AG08396 (cell line): ENCODE measurements at regions not wholly inside any gene's neighbourhood (a gene's known extent, or its start where the extent isn't known, plus 50 kb on each side); places are given as distances from the start of the nearest gene placed in this dataset.

Experiments used
- DNase-seq: peaks from one replicate; pipeline ENCODE4 v3.0.0; 2012; ENCODE audit warnings: low spot score, mixed read lengths

- DNase-seq = peak; percentile 14
Measured at GRCh38 chr2:189369566-189369965, 71.7 kb upstream of the WDR75 start.

DNA sequence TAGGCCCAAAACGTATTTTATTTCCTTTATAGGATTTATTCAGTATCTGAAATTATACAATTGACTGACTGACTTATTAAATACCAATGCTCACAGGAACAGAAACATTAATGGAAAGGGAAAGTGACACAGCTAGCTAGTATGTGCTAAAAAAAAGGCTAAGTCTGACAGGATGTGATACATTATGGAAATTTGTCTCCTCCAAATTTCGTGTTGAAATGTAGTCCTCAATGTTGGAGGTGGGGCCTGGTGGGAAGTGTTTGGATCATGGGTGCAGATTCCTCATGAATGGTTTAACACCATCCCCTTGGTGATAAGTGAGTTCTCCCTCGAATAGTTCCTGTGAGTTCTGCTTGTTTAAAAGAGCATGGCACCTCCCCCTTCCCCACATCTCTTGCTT is 70.6 kb upstream of the WDR75 start:
- DNase-seq = no peak

- DNase-seq = no peak
Measured at GRCh38 chr2:189372688-189373257, 68.5 kb upstream of the WDR75 start.

DNA sequence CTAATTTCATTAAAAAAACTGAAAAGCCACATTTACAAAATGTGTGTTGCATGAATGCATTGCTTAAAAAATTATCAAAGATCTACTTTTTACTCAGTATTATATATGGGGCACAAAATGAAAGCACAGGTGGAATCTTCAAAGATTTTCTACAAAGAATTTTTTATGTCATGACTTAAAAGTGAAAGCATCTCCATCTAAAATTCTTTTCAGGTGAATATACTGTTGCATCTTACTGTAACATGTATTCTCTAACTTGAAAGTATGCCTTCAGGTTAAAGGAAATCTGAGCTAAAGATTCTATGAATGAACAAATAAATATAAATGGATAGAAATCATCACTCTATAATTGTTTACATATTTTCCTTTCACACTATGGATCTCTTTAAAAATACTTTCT is 66.8 kb upstream of the WDR75 start:
- DNase-seq = no peak

GRCh38 chr2:189375842-189376241 is 65.4 kb upstream of the WDR75 start:
- no peak for DNase-seq

- DNase-seq = peak; percentile 9
Measured at GRCh38 chr2:189379287-189379630, 62.0 kb upstream of the WDR75 start.

GRCh38 chr2:189379731-189380261 is 61.5 kb upstream of the WDR75 start:
- no peak for DNase-seq

GRCh38 chr2:189382668-189383067 is 58.6 kb upstream of the WDR75 start:
- no peak for DNase-seq

GRCh38 chr2:189386741-189387140 is 54.5 kb upstream of the WDR75 start:
- no peak for DNase-seq

DNA sequence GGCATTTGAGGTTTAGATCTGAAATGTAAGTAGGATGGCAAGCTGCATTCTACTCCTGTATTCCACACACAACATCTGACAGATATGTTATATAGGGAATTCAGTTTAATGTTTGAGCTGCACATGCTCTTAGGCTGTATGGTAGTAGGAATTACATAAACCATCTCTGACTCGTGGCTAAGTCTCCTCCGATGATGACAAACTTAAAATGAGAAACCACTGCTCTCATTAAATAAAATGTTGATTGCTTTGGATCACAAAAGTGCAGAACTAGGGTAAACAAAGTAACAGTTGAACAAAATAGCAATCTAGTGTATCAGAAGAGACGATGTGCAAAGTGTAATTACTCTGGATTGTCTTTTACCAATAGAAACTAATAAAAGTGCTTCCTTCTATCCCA is 50.1 kb upstream of the WDR75 start:
- no peak for DNase-seq
